IMR-90 (cell line): ENCODE measurements at regions not wholly inside any gene's neighbourhood (a gene's known extent, or its start where the extent isn't known, plus 50 kb on each side); places are given as distances from the start of the nearest gene placed in this dataset.
A peak's percentile ranks its signal among the peaks of the same experiment; 100 is the strongest.

ENCODE experiments used
- ATAC-seq: fragments of 200-7000 bp; cut with Tn5 transposase; 2 replicates; pipeline ENCODE4 v1.9.1; 2020; ENCODE audit warnings: low read depth, mild to moderate bottlenecking, moderate library complexity
- BruUV-seq: library from RNA; stranded (reverse); fragments of 400-500 nt; replicated peaks from 2 replicates; lab custom pipeline; 2021; lab: Mats Ljungman, UMichigan
- CTCF ChIA-PET: fragments of 300-600 bp; formaldehyde crosslinking; extraction: SDS; loops from one replicate; lab custom pipeline; 2021; ENCODE audit warnings: antibody characterized with exemption; lab: Yijun Ruan, JAX
- POLR2A ChIA-PET: fragments of 300-600 bp; sonication (Branson Sonifier 250); formaldehyde crosslinking; loops from one replicate; lab custom pipeline; 2022; ENCODE audit warnings: antibody characterized with exemption; ENCODE audit not compliant: unreplicated experiment; lab: Charles Lee
- DNase-seq: peaks from one replicate; pipeline ENCODE4 v3.0.0; 2013
- H2AFZ ChIP-seq: replicated peaks from 2 replicates; pipeline ENCODE3; 2013; ENCODE audit warnings: low read length, mild to moderate bottlenecking; ENCODE audit not compliant: poor library complexity
- H2AK5ac ChIP-seq: 2 replicates; pipeline ENCODE4 v1.6.1; 2013; ENCODE audit warnings: low read depth, low read length, inconsistent platforms
- H2AK9ac ChIP-seq: replicated peaks from 2 replicates; pipeline ENCODE3; 2013; ENCODE audit warnings: mild to moderate bottlenecking, low read depth, low read length, moderate library complexity; ENCODE audit not compliant: poor library complexity
- H2BK120ac ChIP-seq: 2 replicates; pipeline ENCODE4 v1.6.1; 2013; ENCODE audit warnings: low read depth, low read length, inconsistent platforms
- H2BK15ac ChIP-seq: 3 replicates; pipeline ENCODE4 v1.6.1; 2013; ENCODE audit warnings: low read depth, low read length, inconsistent platforms
- H2BK20ac ChIP-seq: 2 replicates; pipeline ENCODE4 v1.6.1; 2013; ENCODE audit warnings: low read depth, mild to moderate bottlenecking, inconsistent platforms, low read length, moderate library complexity
- H2BK5ac ChIP-seq: 2 replicates; pipeline ENCODE4 v1.6.1; 2013; ENCODE audit warnings: mild to moderate bottlenecking, low read depth, low read length, inconsistent platforms; ENCODE audit not compliant: poor library complexity, severe bottlenecking
- H3K14ac ChIP-seq: replicated peaks from 2 replicates; pipeline ENCODE4 v1.6.1; 2013; ENCODE audit warnings: low read depth, low read length, inconsistent platforms
- H3K18ac ChIP-seq: 2 replicates; pipeline ENCODE4 v1.6.1; 2013; ENCODE audit warnings: low read depth, low read length, control low read depth
- H3K23ac ChIP-seq: 2 replicates; pipeline ENCODE4 v1.6.1; 2013; ENCODE audit warnings: low read depth, low read length, inconsistent platforms
- H3K27ac ChIP-seq: 2 replicates; pipeline ENCODE4 v1.5.1; 2013; ENCODE audit warnings: mild to moderate bottlenecking, control low read depth, low read length; ENCODE audit not compliant: insufficient read depth
- H3K27me3 ChIP-seq: 2 replicates; pipeline ENCODE4 v1.6.1; 2013; ENCODE audit warnings: low read length; ENCODE audit not compliant: control insufficient read depth, insufficient read depth
- H3K36me3 ChIP-seq: 2 replicates; pipeline ENCODE4 v1.6.1; 2013; ENCODE audit warnings: low read length, mixed read lengths; ENCODE audit not compliant: control insufficient read depth, insufficient read depth
- H3K4ac ChIP-seq: 2 replicates; pipeline ENCODE4 v1.6.1; 2013; ENCODE audit warnings: low read depth, low read length, inconsistent platforms
- H3K4me1 ChIP-seq: 2 replicates; pipeline ENCODE4 v1.6.1; 2013; ENCODE audit warnings: low read length, mixed read lengths; ENCODE audit not compliant: control insufficient read depth, insufficient read depth
- H3K4me2 ChIP-seq: 2 replicates; pipeline ENCODE4 v1.6.1; 2013; ENCODE audit warnings: low read depth, mild to moderate bottlenecking, control low read depth, low read length, moderate library complexity
- H3K4me3 ChIP-seq: 2 replicates; pipeline ENCODE4 v1.5.1; 2013; ENCODE audit warnings: low read depth, mild to moderate bottlenecking, control low read depth, low read length, moderate library complexity; ENCODE audit not compliant: insufficient read depth
- H3K56ac ChIP-seq: 2 replicates; pipeline ENCODE4 v1.6.1; 2013; ENCODE audit warnings: low read length, inconsistent platforms; ENCODE audit not compliant: insufficient read depth; ENCODE audit errors: extremely low read depth
- H3K79me1 ChIP-seq, 2 experiments: 2 replicates each; pipeline ENCODE4 v1.6.1; 2013; ENCODE audit warnings: low read length in 2 of 2, inconsistent platforms in 1 of 2, low read depth in 1 of 2
- H3K9ac ChIP-seq: 2 replicates; pipeline ENCODE4 v1.6.1; 2013; ENCODE audit warnings: low read depth, low read length, control low read depth
- H3K9me1 ChIP-seq: 2 replicates; pipeline ENCODE4 v1.6.1; 2013; ENCODE audit warnings: low read length, inconsistent platforms; ENCODE audit not compliant: insufficient read depth
- H3K9me3 ChIP-seq: 2 replicates; pipeline ENCODE4 v1.6.1; 2013; ENCODE audit warnings: low read length; ENCODE audit not compliant: control insufficient read depth, insufficient read depth
- H4K20me1 ChIP-seq: 2 replicates; pipeline ENCODE4 v1.6.1; 2013; ENCODE audit warnings: low read length, inconsistent platforms; ENCODE audit not compliant: insufficient read depth
- H4K5ac ChIP-seq: 2 replicates; pipeline ENCODE4 v1.6.1; 2013; ENCODE audit warnings: mild to moderate bottlenecking, low read depth, low read length, control low read depth
- H4K8ac ChIP-seq, 2 experiments: 2 replicates each; pipeline ENCODE4 v1.6.1; 2013; ENCODE audit warnings: low read depth in 2 of 2, low read length in 2 of 2, control low read depth in 1 of 2, inconsistent platforms in 1 of 2
- H4K91ac ChIP-seq: 2 replicates; pipeline ENCODE4 v1.6.1; 2013; ENCODE audit warnings: low read depth, low read length, inconsistent platforms; ENCODE audit not compliant: insufficient read depth
- BHLHE40 ChIP-seq: fragments of 150-350 bp; IDR thresholded peaks from 2 replicates; pipeline ENCODE4 v1.6.1; 2016; ENCODE audit warnings: mild to moderate bottlenecking, low read depth, low read length
- CEBPB ChIP-seq: IDR thresholded peaks from 2 replicates; pipeline ENCODE4 v1.6.1; 2012; ENCODE audit warnings: low read depth, low read length, improper control_type of control experiment
- ELK1 ChIP-seq: fragments of 150-350 bp; IDR thresholded peaks from 2 replicates; pipeline ENCODE4 v1.6.1; 2016; ENCODE audit warnings: low read depth, mild to moderate bottlenecking, low read length, moderate library complexity, borderline replicate concordance
- FOS ChIP-seq: fragments of 150-350 bp; IDR thresholded peaks from 2 replicates; pipeline ENCODE4 v1.6.1; 2016; ENCODE audit warnings: low read depth, low read length
- MAFK ChIP-seq: IDR thresholded peaks from 2 replicates; pipeline ENCODE4 v1.6.1; 2012; ENCODE audit warnings: low read depth, low read length, improper control_type of control experiment
- MXI1 ChIP-seq: IDR thresholded peaks from 2 replicates; pipeline ENCODE4 v1.6.1; 2012; ENCODE audit warnings: low read depth, mild to moderate bottlenecking, low read length, moderate library complexity, borderline replicate concordance
- NFE2L2 ChIP-seq: fragments of 150-350 bp; IDR thresholded peaks from 2 replicates; pipeline ENCODE4 v1.6.1; 2016; ENCODE audit warnings: low read depth, mild to moderate bottlenecking, low read length
- POLR2A ChIP-seq: IDR thresholded peaks from 2 replicates; pipeline ENCODE4 v1.6.1; 2012; ENCODE audit warnings: mild to moderate bottlenecking, low read depth, low read length
- RCOR1 ChIP-seq: IDR thresholded peaks from 2 replicates; pipeline ENCODE4 v1.6.1; 2012; ENCODE audit warnings: mild to moderate bottlenecking, low read length, improper control_type of control experiment; ENCODE audit not compliant: insufficient replicate concordance
- dilution Hi-C: fragments of 300-500 bp; cut with HindIII; formaldehyde crosslinking; loops from one replicate; pipeline ENCODE4 v1.14.3; 2018; ENCODE audit warnings: low sequenced_read_pairs; ENCODE audit not compliant: unreplicated experiment
- in situ Hi-C: fragments of 300-500 bp; cut with MboI; formaldehyde crosslinking; loops from 3 replicates; pipeline ENCODE4 v1.14.3; 2019; ENCODE audit warnings: low sequenced_read_pairs, inconsistent platforms, mixed read lengths
- intact Hi-C: fragments of 100-400 bp; cut with micrococcal nuclease; formaldehyde crosslinking; loops from 2 replicates; pipeline ENCODE4 v1.10.0; 2022

- POLR2A ChIA-PET, result no interaction called here
- Histone ChIP-seq H3K4me3 (no peak overlapping the region), H4K5ac (no peak overlapping the region), H3K18ac (no peak overlapping the region), H3K14ac (no peak overlapping the region), H3K9ac (no peak overlapping the region), H2BK15ac (no peak overlapping the region), H2AK9ac (no peak overlapping the region), H3K27me3 (no peaks in the 10 kb centered on the region), H3K79me1 (no peaks in the 10 kb centered on the region), H3K23ac (no peak overlapping the region), H4K20me1 (no peaks in the 10 kb centered on the region), H3K4me2 (no peak overlapping the region), H2AK5ac (no peak overlapping the region), H2BK5ac (peak overlapping the region; percentile 58), H2AFZ (no peak overlapping the region), H3K9me3 (peaks cover 13% of the 10 kb centered on the region; the same call in 1 of the 2 replicates), H4K8ac (no peak overlapping the region), H3K27ac (no peak overlapping the region), H3K36me3 (no peaks in the 10 kb centered on the region), H2BK20ac (no peak overlapping the region), H3K4me1 (no peaks in the 10 kb centered on the region), H2BK120ac (no peak overlapping the region), H3K56ac (no peak overlapping the region), H3K9me1 (no peaks in the 10 kb centered on the region), H3K4ac (no peak overlapping the region), H4K91ac (no peak overlapping the region)
- intact Hi-C loops (no loop called here), in situ Hi-C loops (no loop called here), dilution Hi-C loops (no loop called here)
- DNase-seq (no peak), ATAC-seq (no peak)
- BruUV-seq, result no TSS peak
- TF ChIP-seq FOS (no peak), POLR2A (no peak), MXI1 (no peak), RCOR1 (no peak), MAFK (no peak), ELK1 (no peak), BHLHE40 (no peak), CEBPB (no peak), NFE2L2 (no peak)
- CTCF ChIA-PET, result no interaction called here
These were observed 760.7 kb downstream of the GALR1 start for GRCh38 chr18:78010363-78010762.
